PC-3 (cell line): ENCODE measurements at regions not wholly inside any gene's neighbourhood (a gene's known extent, or its start where the extent isn't known, plus 50 kb on each side); places are given as distances from the start of the nearest gene placed in this dataset.
"Not testable (repeated sequence)": the region's sequence is repeated elsewhere in the genome, so short reads cannot be mapped to it uniquely, and the experiment has no call there.

Experiments used
- ATAC-seq: fragments of 200-7000 bp; cut with Tn5 transposase; 2 replicates; pipeline ENCODE4 v1.9.1; 2020; ENCODE audit warnings: mild to moderate bottlenecking, moderate library complexity
- BruUV-seq: library from RNA; stranded (reverse); fragments of 400-500 nt; replicated peaks from 2 replicates; lab custom pipeline; 2021; lab: Mats Ljungman, UMichigan
- CTCF ChIA-PET: fragments of 300-600 bp; sonication (Branson Sonifier 250); formaldehyde crosslinking; loops from one replicate; lab custom pipeline; 2022; ENCODE audit warnings: antibody characterized with exemption; lab: Charles Lee
- POLR2A ChIA-PET: fragments of 300-600 bp; sonication (Branson Sonifier 250); formaldehyde crosslinking; loops from one replicate; lab custom pipeline; 2022; ENCODE audit warnings: antibody characterized with exemption; ENCODE audit not compliant: unreplicated experiment; lab: Charles Lee
- DNase-seq: peaks from one replicate; pipeline ENCODE4 v3.0.0-alpha.2; 2015
- H2AFZ ChIP-seq: fragments of 300-600 bp; sonication (generic); 2 replicates; pipeline ENCODE4 v1.6.0; 2016; ENCODE audit warnings: antibody characterized with exemption, low read length
- H3F3A ChIP-seq: fragments of 300-600 bp; sonication (generic); one replicate; pipeline ENCODE4 v1.6.0; 2017; ENCODE audit warnings: antibody characterized with exemption, low read length, control low read depth, mild to moderate bottlenecking; ENCODE audit not compliant: unreplicated experiment
- H3K27ac ChIP-seq: fragments of 300-600 bp; sonication (generic); 2 replicates; pipeline ENCODE4 v1.5.1; 2016; ENCODE audit warnings: mild to moderate bottlenecking, low read length
- H3K27me3 ChIP-seq: fragments of 300-600 bp; sonication (generic); 2 replicates; pipeline ENCODE4 v1.6.1; 2016; ENCODE audit warnings: low read length, mixed read lengths
- H3K36me3 ChIP-seq: fragments of 300-600 bp; sonication (generic); 2 replicates; pipeline ENCODE4 v1.6.1; 2016; ENCODE audit warnings: low read depth, mixed run types, low read length, mixed read lengths
- H3K4me1 ChIP-seq: fragments of 300-600 bp; sonication (generic); 2 replicates; pipeline ENCODE4 v1.5.1; 2016; ENCODE audit warnings: low read length; ENCODE audit not compliant: insufficient read depth
- H3K4me2 ChIP-seq: fragments of 300-600 bp; sonication (generic); 2 replicates; pipeline ENCODE4 v1.6.0; 2016; ENCODE audit warnings: low read length
- H3K4me3 ChIP-seq: fragments of 300-600 bp; sonication (generic); 2 replicates; pipeline ENCODE4 v1.5.1; 2016; ENCODE audit warnings: mild to moderate bottlenecking, low read length, mixed read lengths
- H3K79me2 ChIP-seq: fragments of 300-600 bp; sonication (generic); 2 replicates; pipeline ENCODE4 v1.6.1; 2017; ENCODE audit warnings: low read length, mixed read lengths
- H3K9ac ChIP-seq: fragments of 300-600 bp; sonication (generic); 2 replicates; pipeline ENCODE4 v1.6.0; 2016; ENCODE audit warnings: mild to moderate bottlenecking, low read length
- H3K9me2 ChIP-seq: fragments of 300-600 bp; sonication (generic); replicated peaks from 2 replicates; pipeline ENCODE4 v1.6.1; 2016; ENCODE audit warnings: mixed run types, low read length, mixed read lengths
- H3K9me3 ChIP-seq: fragments of 300-600 bp; sonication (generic); 2 replicates; pipeline ENCODE4 v1.6.1; 2016; ENCODE audit warnings: low read length, mixed read lengths
- H4K20me1 ChIP-seq: fragments of 300-600 bp; sonication (generic); 2 replicates; pipeline ENCODE4 v1.6.1; 2016; ENCODE audit warnings: low read length, mixed read lengths
- CTCF ChIP-seq: fragments of 300-600 bp; sonication (generic); conservative IDR thresholded peaks from 2 replicates; pipeline ENCODE4 v1.5.1; 2017; ENCODE audit warnings: antibody characterized with exemption, low read depth, mild to moderate bottlenecking, low read length
- EZH2 ChIP-seq: fragments of 300-600 bp; sonication (generic); IDR thresholded peaks from one replicate; pipeline ENCODE4 v1.6.1; 2017; ENCODE audit warnings: antibody characterized with exemption, mild to moderate bottlenecking, low read length; ENCODE audit not compliant: unreplicated experiment
- EZH2phosphoT487 ChIP-seq: fragments of 300-600 bp; sonication (generic); IDR thresholded peaks from 2 replicates; pipeline ENCODE4 v1.6.1; 2018; ENCODE audit warnings: mild to moderate bottlenecking, antibody characterized with exemption, low read length, borderline replicate concordance
- intact Hi-C: fragments of 100-400 bp; cut with micrococcal nuclease; formaldehyde crosslinking; loops from 2 replicates; pipeline ENCODE4 v1.9.0; 2023

DNA sequence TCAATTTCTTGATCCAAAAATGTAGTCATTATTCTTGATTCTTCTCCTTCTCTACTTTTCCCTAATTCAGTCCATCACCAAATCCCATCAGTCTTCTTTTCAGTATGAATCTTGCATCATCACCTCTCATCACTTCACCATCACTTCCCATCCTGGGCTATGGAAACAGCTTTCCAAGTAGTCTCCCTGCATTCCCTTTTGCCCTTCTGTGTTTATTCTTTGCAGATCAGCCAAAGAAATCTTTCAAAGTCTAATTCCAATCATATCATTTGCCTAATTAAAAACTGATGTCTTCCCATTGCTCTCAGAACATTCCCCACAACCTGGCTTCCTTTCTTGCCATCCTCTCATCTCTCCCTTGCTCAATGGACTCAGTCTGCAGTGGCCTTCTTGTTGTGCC is 201.7 kb upstream of the ADAMTS3 start:
- ATAC-seq (no peak), DNase-seq (no peak)
- no peak overlapping the region for H3K9ac ChIP-seq
- H3K36me3 ChIP-seq = no peaks in the 10 kb centered on the region
- no peaks in the 10 kb centered on the region for H3K9me2 ChIP-seq
- CTCF ChIA-PET = interaction anchor here (0.6 kb wide), 1 partner anchor 22 kb away, joined by 3 read pairs; no protein-coding TSS in a partner anchor
- H3K27me3 ChIP-seq = peaks cover 16% of the 10 kb centered on the region; the same call in 1 of the 2 replicates
- no peak overlapping the region for H3K4me2 ChIP-seq
- BruUV-seq = no TSS peak
- no peaks in the 10 kb centered on the region for H3K79me2 ChIP-seq
- H3K9me3 ChIP-seq = no peaks in the 10 kb centered on the region
- H2AFZ ChIP-seq = no peak overlapping the region
- no peaks in the 10 kb centered on the region for H4K20me1 ChIP-seq
- no peaks in the 10 kb centered on the region for H3K4me1 ChIP-seq
- H3F3A ChIP-seq = no peaks in the 10 kb centered on the region
- intact Hi-C loops = no loop called here
- H3K4me3 ChIP-seq = no peak overlapping the region
- POLR2A ChIA-PET = no interaction called here
- TF ChIP-seq CTCF (no peak), EZH2phosphoT487 (no peak), EZH2 (no peak)
- H3K27ac ChIP-seq = no peak overlapping the region

DNA sequence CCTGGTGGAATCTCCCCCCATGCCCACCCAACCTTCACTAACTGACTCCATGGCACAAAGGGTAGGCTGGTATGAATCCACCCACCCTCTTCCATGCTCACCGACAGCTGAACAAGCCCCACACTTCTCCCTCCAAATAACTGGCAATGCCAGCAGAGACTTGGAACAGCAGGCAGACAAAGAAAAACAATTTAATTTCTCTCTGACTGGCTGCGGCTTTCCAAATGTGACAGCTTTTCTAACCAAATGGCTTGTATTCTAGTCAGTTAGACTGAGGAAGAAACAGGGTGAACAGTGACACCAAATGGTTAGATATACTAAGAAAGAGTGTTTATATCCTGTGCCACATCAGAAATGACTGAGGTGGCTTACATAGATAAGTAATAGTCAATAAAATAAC is 199.3 kb upstream of the ADAMTS3 start:
- intact Hi-C loops = no loop called here
- Histone ChIP-seq H3K79me2 (no peaks in the 10 kb centered on the region), H3K4me2 (no peak overlapping the region), H3K36me3 (no peaks in the 10 kb centered on the region), H3K27me3 (peaks cover 28% of the 10 kb centered on the region), H3K4me1 (no peaks in the 10 kb centered on the region), H4K20me1 (no peaks in the 10 kb centered on the region), H3K9me3 (no peaks in the 10 kb centered on the region), H3F3A (no peaks in the 10 kb centered on the region), H3K27ac (no peak overlapping the region), H3K4me3 (no peak overlapping the region), H3K9me2 (no peaks in the 10 kb centered on the region), H3K9ac (no peak overlapping the region), H2AFZ (no peak overlapping the region)
- TF ChIP-seq CTCF (0 out of 2 replicates have a peak, but pooled peaks have one; percentile 13), EZH2phosphoT487 (no peak)
- BruUV-seq = no TSS peak
- DNase-seq = peak; percentile 25
- CTCF ChIA-PET = no interaction called here
- POLR2A ChIA-PET = no interaction called here
- peak; percentile 27; the same call in 1 of the 2 replicates for ATAC-seq

DNA sequence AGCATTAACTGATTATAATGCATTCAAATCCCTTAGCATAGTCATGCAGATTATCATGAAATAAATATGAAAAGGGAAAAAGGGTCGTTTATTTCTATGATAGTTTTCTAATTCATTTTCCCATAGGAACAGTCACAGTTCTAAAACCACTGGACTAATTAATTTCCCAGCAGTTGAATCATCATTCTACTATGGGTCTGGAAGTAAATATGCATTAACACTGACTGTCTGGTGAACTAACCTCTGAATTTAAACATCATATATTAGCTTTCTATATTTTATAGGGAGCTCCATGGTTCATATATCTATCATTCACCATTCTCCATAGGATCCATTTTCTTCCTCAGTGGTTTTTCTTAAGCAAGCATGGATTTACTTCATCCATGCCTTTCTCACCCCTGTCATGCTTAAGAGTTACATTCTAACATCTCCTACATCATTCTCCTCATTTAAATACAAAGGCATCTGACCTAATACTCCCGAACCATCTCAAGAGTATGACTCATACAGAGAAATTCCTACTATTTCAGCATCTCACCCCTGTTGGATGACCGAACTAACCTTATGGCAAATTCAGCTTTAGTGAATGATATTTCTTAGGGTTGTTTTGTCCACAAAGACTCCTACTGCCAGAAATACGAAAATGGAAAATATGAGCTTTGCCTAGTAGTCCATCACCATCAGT is 198.7 kb upstream of the ADAMTS3 start:
- intact Hi-C loops = no loop called here
- DNase-seq (peak; percentile 45), ATAC-seq (no peak)
- Histone ChIP-seq H3F3A (no peaks in the 10 kb centered on the region), H3K4me1 (no peaks in the 10 kb centered on the region), H3K36me3 (no peaks in the 10 kb centered on the region), H2AFZ (no peak overlapping the region), H3K4me3 (no peak overlapping the region), H3K9me2 (no peaks in the 10 kb centered on the region), H3K9me3 (no peaks in the 10 kb centered on the region), H3K79me2 (no peaks in the 10 kb centered on the region), H3K27ac (no peak overlapping the region), H3K9ac (no peak overlapping the region), H4K20me1 (no peaks in the 10 kb centered on the region), H3K27me3 (peaks cover 34% of the 10 kb centered on the region), H3K4me2 (no peak overlapping the region)
- no TSS peak for BruUV-seq
- CTCF ChIA-PET = no interaction called here
- no peak for TF ChIP-seq EZH2
- TF ChIP-seq EZH2phosphoT487 = no peak
- no peak for TF ChIP-seq CTCF
- POLR2A ChIA-PET = no interaction called here

- H3K9me3 ChIP-seq, POLR2A ChIA-PET, DNase-seq, intact Hi-C loops, H3K27ac ChIP-seq, CTCF ChIA-PET, ATAC-seq, H3K9me2 ChIP-seq, H3K4me3 ChIP-seq, H3K4me2 ChIP-seq, H3K4me1 ChIP-seq, H3K36me3 ChIP-seq, H2AFZ ChIP-seq, H4K20me1 ChIP-seq, H3K79me2 ChIP-seq, H3F3A ChIP-seq, H3K9ac ChIP-seq, BruUV-seq: not testable (repeated sequence)
- peaks cover 49% of the 10 kb centered on the region for H3K27me3 ChIP-seq
These were observed 196.8 kb upstream of the ADAMTS3 start for GRCh38 chr4:72765788-72766187.
